Neural progenitor cell (in vitro differentiated cells): ENCODE measurements at regions not wholly inside any gene's neighbourhood (a gene's known extent, or its start where the extent isn't known, plus 50 kb on each side); places are given as distances from the start of the nearest gene placed in this dataset.

ENCODE experiments used
- DNase-seq: peaks from one replicate; pipeline ENCODE4 v3.0.0-alpha.2; 2016; ENCODE audit warnings: low spot score
- H2AFZ ChIP-seq: fragments of 200-600 bp; sonication (generic); replicated peaks from 2 replicates; pipeline ENCODE4 v1.6.1; 2016; ENCODE audit warnings: antibody characterized with exemption
- H3F3A ChIP-seq: fragments of 200-600 bp; sonication (generic); 2 replicates; pipeline ENCODE4 v1.6.1; 2016; ENCODE audit warnings: antibody characterized with exemption, low read depth
- H3K27ac ChIP-seq: fragments of 200-600 bp; sonication (generic); 2 replicates; pipeline ENCODE4 v1.5.1; 2016; ENCODE audit warnings: mild to moderate bottlenecking
- H3K27me3 ChIP-seq: fragments of 200-600 bp; sonication (generic); 2 replicates; pipeline ENCODE4 v1.6.1; 2016; ENCODE audit warnings: mild to moderate bottlenecking, moderate library complexity
- H3K36me3 ChIP-seq: fragments of 200-600 bp; sonication (generic); 2 replicates; pipeline ENCODE4 v1.5.1; 2016
- H3K4me1 ChIP-seq: fragments of 200-600 bp; sonication (generic); 2 replicates; pipeline ENCODE4 v1.6.1; 2016; ENCODE audit warnings: mixed run types
- H3K4me2 ChIP-seq: fragments of 200-600 bp; sonication (generic); 2 replicates; pipeline ENCODE4 v1.6.1; 2016
- H3K4me3 ChIP-seq: fragments of 200-600 bp; sonication (generic); 2 replicates; pipeline ENCODE4 v1.5.1; 2016
- H3K79me2 ChIP-seq: fragments of 200-600 bp; sonication (generic); 2 replicates; pipeline ENCODE4 v1.6.1; 2016; ENCODE audit warnings: low read depth
- H3K9ac ChIP-seq: fragments of 200-600 bp; sonication (generic); 2 replicates; pipeline ENCODE4 v1.6.1; 2016
- H3K9me3 ChIP-seq: fragments of 200-600 bp; sonication (generic); 2 replicates; pipeline ENCODE4 v1.5.1; 2016; ENCODE audit warnings: low read depth
- H4K20me1 ChIP-seq: fragments of 200-600 bp; sonication (generic); 2 replicates; pipeline ENCODE4 v1.6.1; 2016; ENCODE audit warnings: low read depth
- H3K27ac Mint-ChIP-seq: 3 replicates; pipeline ENCODE4 v1.8.0; 2021; ENCODE audit warnings: mixed read lengths
- H3K27me3 Mint-ChIP-seq: 2 replicates; pipeline ENCODE4 v1.8.0; 2022; ENCODE audit warnings: low read depth, mild to moderate bottlenecking, inconsistent platforms, moderate library complexity, mixed read lengths; ENCODE audit not compliant: insufficient read depth
- H3K36me3 Mint-ChIP-seq: 3 replicates; pipeline ENCODE4 v1.8.0; 2021; ENCODE audit warnings: mixed read lengths
- H3K4me1 Mint-ChIP-seq: 3 replicates; pipeline ENCODE4 v1.8.0; 2021; ENCODE audit warnings: mixed read lengths
- H3K4me3 Mint-ChIP-seq: 3 replicates; pipeline ENCODE4 v1.8.0; 2021; ENCODE audit warnings: mild to moderate bottlenecking, moderate library complexity, mixed read lengths
- H3K9me3 Mint-ChIP-seq: 3 replicates; pipeline ENCODE4 v1.8.0; 2020; ENCODE audit warnings: mixed read lengths
- CTCF ChIP-seq: fragments of 200-600 bp; sonication (generic); IDR thresholded peaks from 2 replicates; pipeline ENCODE4 v1.5.1; 2017; ENCODE audit warnings: antibody characterized with exemption, mild to moderate bottlenecking
- EZH2 ChIP-seq: fragments of 200-600 bp; sonication (generic); IDR thresholded peaks from 2 replicates; pipeline ENCODE4 v1.6.1; 2017; ENCODE audit warnings: antibody characterized with exemption, mild to moderate bottlenecking, moderate library complexity
- EZH2phosphoT487 ChIP-seq: fragments of 200-600 bp; sonication (generic); IDR thresholded peaks from 2 replicates; pipeline ENCODE4 v1.6.1; 2017; ENCODE audit warnings: antibody characterized with exemption

- H3K4me2 ChIP-seq, result no peak overlapping the region
- peaks cover 38% of the 10 kb centered on the region for H3K4me1 ChIP-seq
These were observed 219.6 kb upstream of the IRX3 start for GRCh38 chr16:54506214-54506580.

GRCh38 chr16:54505549-54506213 lies 219.1 kb upstream of the IRX3 start:
- Histone ChIP-seq H3K4me2 (no peak overlapping the region), H3K9ac (no peak overlapping the region), H3K4me1 (peaks cover 33% of the 10 kb centered on the region), H2AFZ (no peak overlapping the region), H3K4me3 (no peak overlapping the region), H3K9me3 (no peaks in the 10 kb centered on the region), H3K27ac (no peak overlapping the region), H3K27me3 (no peaks in the 10 kb centered on the region), H3F3A (no peaks in the 10 kb centered on the region), H3K36me3 (no peaks in the 10 kb centered on the region), H3K79me2 (no peaks in the 10 kb centered on the region), H4K20me1 (no peaks in the 10 kb centered on the region)
- Mint-ChIP-seq H3K27me3 (peaks cover 8% of the 10 kb centered on the region), H3K36me3 (no peaks in the 10 kb centered on the region), H3K4me1 (peaks cover 64% of the 10 kb centered on the region), H3K9me3 (no peaks in the 10 kb centered on the region), H3K4me3 (no peak overlapping the region), H3K27ac (no peak overlapping the region)
- no peak for TF ChIP-seq EZH2
- TF ChIP-seq CTCF, result no peak
- no peak for TF ChIP-seq EZH2phosphoT487
- DNase-seq, result no peak

More at GRCh38 chr16:54506214-54506580, 219.6 kb upstream of the IRX3 start:
- no peaks in the 10 kb centered on the region for H3K9me3 Mint-ChIP-seq
- peaks cover 13% of the 10 kb centered on the region for H3K27me3 Mint-ChIP-seq
- no peak overlapping the region for H3K27ac ChIP-seq
- no peaks in the 10 kb centered on the region for H3K36me3 Mint-ChIP-seq
- TF ChIP-seq CTCF (no peak), EZH2phosphoT487 (no peak), EZH2 (no peak)
- DNase-seq, result no peak
- no peak overlapping the region for H3K9ac ChIP-seq
- H3K4me3 Mint-ChIP-seq, result no peak overlapping the region
- peak overlapping the region; percentile 7 for H3K27ac Mint-ChIP-seq
- H2AFZ ChIP-seq, result no peak overlapping the region
- H3K27me3 ChIP-seq, result no peaks in the 10 kb centered on the region
- H4K20me1 ChIP-seq, result no peaks in the 10 kb centered on the region
- H3K4me1 Mint-ChIP-seq, result peaks cover 69% of the 10 kb centered on the region
- H3F3A ChIP-seq, result no peaks in the 10 kb centered on the region
- no peak overlapping the region for H3K4me3 ChIP-seq
- no peaks in the 10 kb centered on the region for H3K9me3 ChIP-seq
- no peaks in the 10 kb centered on the region for H3K36me3 ChIP-seq
- H3K79me2 ChIP-seq, result no peaks in the 10 kb centered on the region

- Histone ChIP-seq H3K4me2 (peak overlapping the region; percentile 8), H2AFZ (peak overlapping the region; percentile 79), H3F3A (no peaks in the 10 kb centered on the region), H3K36me3 (no peaks in the 10 kb centered on the region), H3K4me1 (peaks cover 33% of the 10 kb centered on the region), H3K9ac (no peak overlapping the region), H3K79me2 (no peaks in the 10 kb centered on the region), H3K27ac (no peak overlapping the region), H3K27me3 (no peaks in the 10 kb centered on the region), H3K9me3 (no peaks in the 10 kb centered on the region), H3K4me3 (no peak overlapping the region), H4K20me1 (no peaks in the 10 kb centered on the region)
- Mint-ChIP-seq H3K27ac (peak overlapping the region; percentile 53), H3K27me3 (peaks cover 9% of the 10 kb centered on the region), H3K4me1 (peaks cover 52% of the 10 kb centered on the region), H3K9me3 (no peaks in the 10 kb centered on the region), H3K36me3 (no peaks in the 10 kb centered on the region), H3K4me3 (peak overlapping the region; percentile 44)
- TF ChIP-seq CTCF, result no peak
- no peak for TF ChIP-seq EZH2phosphoT487
- TF ChIP-seq EZH2, result no peak
- no peak for DNase-seq
These were observed 217.8 kb upstream of the IRX3 start for GRCh38 chr16:54504372-54504771.
